ENCODE measurements at regions not wholly inside any gene's neighbourhood (a gene's known extent, or its start where the extent isn't known, plus 50 kb on each side); places are given as distances from the start of the nearest gene placed in this dataset.
"Not testable (repeated sequence)": the region's sequence is repeated elsewhere in the genome, so short reads cannot be mapped to it uniquely, and the experiment has no call there.

- no peak for DNase-seq (ENCODE audit: low read depth in 4 of 4, low spot score in 2 of 4)
These were observed 272.1 kb upstream of the SGK1 start for GRCh38 chr6:134590004-134590403.

- DNase-seq (ENCODE audit: low read depth in 4 of 4, low spot score in 2 of 4): no peak
These were observed 271.6 kb upstream of the SGK1 start for GRCh38 chr6:134589512-134589911.

DNA sequence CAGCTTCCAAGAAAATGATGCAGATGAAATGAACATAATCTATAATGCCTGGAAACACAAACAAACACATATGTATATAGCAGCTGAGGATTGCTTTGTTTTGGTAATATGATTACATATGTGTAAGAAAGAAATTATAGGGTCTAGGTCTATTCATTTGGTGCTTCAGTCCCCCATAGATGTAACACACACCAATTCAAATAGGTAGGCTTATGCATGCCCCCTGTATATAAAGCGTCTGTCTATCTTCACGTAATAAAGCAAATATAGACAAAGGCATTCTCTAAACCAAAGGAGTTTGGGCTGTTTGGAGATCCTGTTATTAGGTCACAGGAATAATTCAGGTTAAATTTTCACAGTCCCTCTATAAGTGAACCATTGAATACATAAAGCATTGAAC is 270.4 kb upstream of the SGK1 start:
- DNase-seq (ENCODE audit: low read depth in 4 of 4, low spot score in 2 of 4): no peak

DNA sequence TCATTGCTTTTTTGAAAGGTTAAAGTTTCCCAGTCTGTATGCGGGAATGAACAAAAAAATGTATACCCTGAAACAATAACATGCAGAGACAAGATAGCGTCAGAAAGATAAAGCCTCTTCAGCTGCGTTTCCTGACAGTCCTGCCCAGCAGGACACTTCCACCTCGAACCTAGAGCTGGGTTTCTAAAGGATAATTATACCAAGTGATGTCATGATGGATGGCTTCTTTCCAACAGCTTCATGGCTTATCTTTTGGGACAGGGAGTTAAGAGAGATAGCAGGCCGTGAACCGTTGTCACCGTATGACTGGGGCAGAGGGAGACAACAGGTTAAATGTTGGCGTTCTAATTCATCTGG is 267.6 kb upstream of the SGK1 start:
- no peak for DNase-seq (ENCODE audit: low read depth in 4 of 4, low spot score in 2 of 4)

- no peak for DNase-seq (ENCODE audit: low read depth in 4 of 4, low spot score in 2 of 4)
These were observed 267.1 kb upstream of the SGK1 start for GRCh38 chr6:134584847-134585516.

DNA sequence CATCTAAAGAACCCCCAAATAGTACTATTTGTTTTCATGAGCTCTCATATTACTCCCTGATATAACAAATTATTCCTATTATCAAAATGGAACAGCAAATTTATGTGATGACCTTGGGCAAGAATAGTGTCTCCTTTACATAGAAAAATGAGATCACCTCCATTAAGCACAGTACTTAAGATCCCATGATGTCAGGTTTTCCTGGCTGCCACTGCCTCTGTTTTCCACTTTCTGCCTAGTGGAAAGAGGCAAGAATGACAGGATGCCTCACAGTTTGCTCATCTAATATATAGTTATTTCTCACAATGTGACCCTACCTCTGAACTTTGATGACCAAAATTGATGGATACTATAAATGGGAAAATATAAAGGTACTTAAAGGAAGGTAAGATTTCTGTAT is 260.1 kb upstream of the SGK1 start:
- no peak for DNase-seq (ENCODE audit: low read depth in 4 of 4, low spot score in 2 of 4)

DNA sequence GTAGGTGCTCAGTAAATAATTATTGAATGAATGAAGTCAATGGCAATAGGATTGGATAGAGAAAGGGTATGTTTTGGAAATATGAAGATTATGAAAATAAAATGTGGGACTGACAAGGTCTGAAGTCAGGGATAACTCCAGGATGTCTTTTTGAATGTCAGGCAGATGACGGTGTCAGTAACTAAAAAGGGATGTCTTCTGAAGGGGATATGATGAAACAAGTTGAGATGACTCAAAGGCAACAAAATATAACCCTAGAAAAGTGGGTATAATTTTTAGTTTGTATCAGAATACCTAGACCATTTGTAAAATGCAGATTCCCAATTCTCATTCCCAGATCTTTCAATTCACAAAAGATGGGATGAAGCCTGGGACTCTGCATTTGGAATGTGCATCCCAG is 257.3 kb upstream of the SGK1 start:
- no peak for DNase-seq (ENCODE audit: low read depth in 4 of 4, low spot score in 2 of 4)

DNA sequence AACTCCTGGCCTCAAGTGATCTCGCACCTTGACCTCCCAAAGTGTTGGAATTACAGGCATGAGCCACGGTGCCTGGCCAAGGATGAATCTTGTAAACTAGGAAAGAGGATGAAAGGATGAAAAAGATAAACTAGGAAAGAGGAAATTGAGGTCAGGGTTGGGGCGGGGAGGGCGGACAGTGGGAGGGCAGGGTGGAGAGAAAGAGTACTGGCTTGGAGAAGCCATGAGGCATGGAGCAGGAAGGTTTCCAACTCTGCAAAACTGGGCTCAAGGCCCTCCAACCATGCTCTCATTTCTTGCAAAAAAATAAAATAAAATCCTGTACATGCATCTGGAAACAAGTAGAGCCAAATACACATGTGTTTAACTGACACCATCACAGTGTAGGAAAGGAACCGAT is 256.6 kb upstream of the SGK1 start:
- no peak for DNase-seq (ENCODE audit: low read depth in 4 of 4, low spot score in 2 of 4)

GRCh38 chr6:134569996-134570395 is 252.1 kb upstream of the SGK1 start:
- DNase-seq (ENCODE audit: low read depth in 4 of 4, low spot score in 2 of 4): not testable (repeated sequence)

DNA sequence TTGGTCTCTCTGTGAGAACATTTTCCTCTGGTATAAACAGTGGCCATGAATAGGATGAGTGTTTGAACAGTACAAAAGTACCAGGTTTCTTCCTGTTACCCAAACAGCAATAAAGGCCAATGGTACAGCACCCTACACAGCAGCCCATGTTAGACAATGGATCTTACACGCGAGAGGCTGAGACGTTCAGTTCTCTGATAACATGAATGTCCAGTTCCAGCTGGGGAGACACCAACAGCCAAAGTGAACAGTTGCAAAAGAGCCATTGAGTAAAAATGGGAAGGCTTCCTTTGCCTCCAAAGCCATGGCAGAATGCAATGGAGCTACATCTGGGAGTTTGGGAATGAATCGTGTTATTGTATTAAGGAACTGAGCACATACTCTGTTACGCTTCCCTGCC is 246.8 kb upstream of the SGK1 start:
- no peak for DNase-seq (ENCODE audit: low read depth in 4 of 4, low spot score in 2 of 4)

DNA sequence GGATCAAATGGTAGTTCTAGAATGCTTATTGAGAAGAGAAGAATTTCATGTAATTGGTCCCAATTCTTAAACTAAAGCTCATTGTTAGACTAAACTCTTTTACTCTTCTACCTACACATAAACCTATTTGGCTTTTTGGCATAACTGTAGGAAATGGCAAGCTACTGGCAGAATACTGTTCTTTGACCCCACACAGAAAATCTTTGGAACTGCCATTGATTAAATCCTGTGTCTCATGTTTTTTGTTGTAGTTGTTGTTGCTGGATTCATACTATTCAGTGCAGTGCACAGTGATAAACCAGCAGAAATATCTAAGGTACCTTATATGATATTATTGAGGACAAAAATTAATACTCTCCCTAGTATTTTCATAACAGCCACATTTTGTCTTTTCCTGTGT is 242.1 kb upstream of the SGK1 start:
- no peak for DNase-seq (ENCODE audit: low read depth in 4 of 4, low spot score in 2 of 4)

DNA sequence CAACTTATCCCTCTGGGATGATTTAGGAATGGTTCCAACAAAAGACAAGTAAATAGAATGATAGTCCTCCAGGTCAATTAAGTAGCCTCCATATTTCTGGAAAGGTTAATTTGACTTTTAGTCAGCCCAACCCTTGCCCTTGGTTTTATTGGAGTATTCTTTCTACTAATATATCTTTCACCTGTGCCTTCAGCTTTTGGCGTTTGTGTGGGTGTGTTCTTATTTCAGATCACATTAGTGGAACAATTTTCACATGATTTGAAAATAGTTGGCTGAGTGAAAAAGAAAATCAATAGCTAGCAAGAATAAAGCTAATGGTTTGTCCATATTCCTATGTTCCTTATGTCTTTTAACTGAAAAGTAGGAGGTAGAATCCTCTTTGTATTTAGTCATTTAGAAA is 239.6 kb upstream of the SGK1 start:
- DNase-seq (ENCODE audit: low read depth in 4 of 4, low spot score in 2 of 4): no peak

DNA sequence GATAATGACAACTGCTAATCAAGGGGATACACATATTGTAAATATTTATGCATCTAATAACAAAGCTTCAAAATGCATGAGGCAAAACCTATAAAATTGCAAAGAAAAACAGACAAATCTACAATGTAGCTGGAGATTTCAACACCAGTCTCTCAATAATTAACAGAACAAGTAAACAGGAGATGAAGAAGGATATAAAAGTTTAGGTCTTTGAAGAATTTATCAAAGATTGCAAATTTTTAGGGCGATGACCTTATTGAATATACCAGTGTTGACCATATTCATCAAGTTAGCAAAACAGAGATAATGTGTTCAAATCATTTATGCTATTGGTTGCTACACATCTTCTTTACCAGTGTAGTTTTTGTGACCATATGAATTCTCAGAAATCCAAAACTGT is 237.8 kb upstream of the SGK1 start:
- no peak for DNase-seq (ENCODE audit: low read depth in 4 of 4, low spot score in 2 of 4)

GRCh38 chr6:134553936-134554335 is 236.0 kb upstream of the SGK1 start:
- no peak for DNase-seq (ENCODE audit: low read depth in 4 of 4, low spot score in 2 of 4)

DNA sequence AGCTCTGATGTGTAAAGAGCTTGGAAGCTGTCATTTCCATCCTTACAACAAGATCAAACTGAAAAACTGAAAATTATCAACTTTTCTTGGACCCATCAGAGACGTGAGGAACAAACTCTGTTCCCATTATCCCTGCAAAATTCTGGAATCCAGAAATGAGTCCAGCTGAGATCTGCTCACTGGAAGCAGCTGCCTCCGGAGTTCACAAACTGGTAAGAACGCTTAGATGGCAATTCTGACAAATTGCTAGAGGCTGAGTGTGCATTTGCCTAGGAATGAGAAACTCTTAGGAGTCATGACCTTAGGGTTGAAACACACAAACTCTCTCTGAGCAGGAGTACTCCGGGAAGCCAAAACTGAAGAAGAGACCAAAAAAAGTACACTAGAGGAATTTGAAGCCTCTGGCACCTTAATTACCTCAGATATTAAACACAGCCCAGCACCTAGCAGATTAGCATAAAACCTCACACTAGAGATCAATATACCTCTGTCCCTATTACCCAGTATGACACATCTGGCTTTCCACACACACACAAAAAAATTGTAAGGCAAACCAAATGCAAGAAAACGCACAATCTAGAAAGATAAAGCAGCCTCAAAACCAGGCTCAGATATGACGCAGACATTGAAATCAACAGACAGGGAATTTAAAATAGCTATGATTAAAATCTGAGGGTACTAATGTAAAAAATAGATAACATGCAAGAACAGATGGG is 233.5 kb upstream of the SGK1 start:
- no peak for DNase-seq (ENCODE audit: low read depth in 4 of 4, low spot score in 2 of 4)

- DNase-seq (ENCODE audit: low read depth in 4 of 4, low spot score in 2 of 4): no peak
These were observed 232.7 kb upstream of the SGK1 start for GRCh38 chr6:134550604-134551003.

GRCh38 chr6:134549854-134550253 is 231.9 kb upstream of the SGK1 start:
- DNase-seq (ENCODE audit: low read depth in 4 of 4, low spot score in 2 of 4): no peak

DNA sequence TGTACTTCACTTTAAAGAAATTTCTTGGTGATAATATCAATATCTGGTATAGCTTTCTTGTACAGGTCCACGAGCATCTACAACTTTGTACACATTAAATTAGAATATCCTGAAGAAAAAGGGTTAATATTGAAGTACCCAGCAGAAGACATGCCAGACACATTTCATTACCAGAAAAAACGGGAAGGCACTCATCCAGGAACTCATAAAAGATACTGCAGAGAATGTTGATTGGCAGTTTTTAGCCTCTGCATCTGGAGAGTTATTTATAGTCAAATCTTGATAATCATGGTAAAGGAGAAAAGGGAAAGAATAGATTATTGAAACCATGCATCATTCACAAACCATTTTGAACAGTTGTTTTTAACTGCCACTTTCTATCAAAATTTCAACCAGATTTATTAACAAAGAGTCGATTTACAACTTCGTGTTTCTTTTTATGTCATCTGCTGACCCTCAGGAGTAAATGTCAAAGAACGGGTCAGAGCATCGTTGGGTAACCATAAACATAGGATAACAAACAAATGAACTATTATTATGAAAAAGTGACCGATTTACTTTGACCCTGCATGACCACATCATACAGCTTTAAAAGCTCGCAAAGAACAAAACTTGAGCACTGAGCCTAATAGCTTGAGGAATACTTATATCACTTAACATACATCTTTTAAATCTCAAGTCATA is 229.2 kb upstream of the SGK1 start:
- DNase-seq (ENCODE audit: low read depth in 4 of 4, low spot score in 2 of 4): no peak

GRCh38 chr6:134544737-134545136 is 226.8 kb upstream of the SGK1 start:
- no peak for DNase-seq (ENCODE audit: low read depth in 4 of 4, low spot score in 2 of 4)

DNA sequence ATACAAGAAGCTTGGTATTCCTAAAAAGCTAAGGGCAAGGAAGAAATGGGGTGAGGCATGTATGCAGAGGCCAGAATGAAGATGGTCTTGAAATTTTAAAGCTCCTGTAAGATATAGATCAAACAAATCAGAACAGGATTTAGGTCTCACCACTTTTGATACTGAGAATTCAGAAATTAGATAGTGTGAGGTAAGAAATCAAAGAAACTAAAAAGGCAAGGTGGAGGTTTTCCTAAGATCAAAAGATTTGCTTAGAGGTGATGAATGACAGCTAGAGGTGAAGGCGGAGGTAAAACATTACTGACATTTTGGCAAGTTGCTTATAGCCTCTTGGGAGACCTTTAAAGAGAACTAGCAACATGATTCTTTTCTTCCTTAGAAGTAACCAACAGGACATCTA is 225.2 kb upstream of the SGK1 start:
- no peak for DNase-seq (ENCODE audit: low read depth in 4 of 4, low spot score in 2 of 4)

DNA sequence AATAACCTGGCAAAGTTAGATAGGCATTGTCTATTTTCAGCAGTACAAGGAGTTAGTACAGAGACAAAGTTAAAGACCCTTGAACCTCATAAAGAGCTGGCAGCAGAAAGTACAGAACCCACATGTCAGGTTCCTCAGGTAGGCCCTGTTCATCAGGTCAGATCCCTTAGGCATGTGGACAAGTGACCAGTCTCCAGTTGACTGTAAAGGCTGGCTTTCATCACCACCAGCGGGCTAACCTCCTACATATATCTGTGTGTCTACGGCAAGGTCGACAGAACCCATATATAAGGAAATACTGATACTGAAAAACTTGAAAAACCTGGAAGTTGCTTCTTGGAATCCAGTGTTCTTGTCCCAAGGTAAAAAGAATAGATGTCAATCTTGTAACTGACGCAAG is 223.1 kb upstream of the SGK1 start:
- no peak for DNase-seq (ENCODE audit: low read depth in 4 of 4, low spot score in 2 of 4)

GRCh38 chr6:134539865-134540323 is 222.0 kb upstream of the SGK1 start:
- no peak for DNase-seq (ENCODE audit: low read depth in 4 of 4, low spot score in 2 of 4)
